Esophagus squamous epithelium (tissue), 4 donors: ENCODE measurements at regions not wholly inside any gene's neighbourhood (a gene's known extent, or its start where the extent isn't known, plus 50 kb on each side); places are given as distances from the start of the nearest gene placed in this dataset.

Experiments used
- POLR2A ChIP-seq, 4 donors: fragments of 450-650 bp; IDR thresholded peaks; one replicate each; pipeline ENCODE4 v1.6.1; 2017; ENCODE audit warnings: antibody characterized with exemption in 4 of 4, mild to moderate bottlenecking in 4 of 4, moderate library complexity in 3 of 4
- TF ChIP-seq, protein P1 (sequence below), 6 experiments: fragments of 450-650 bp in 4 of 6; fragments of 200-600 bp in 2 of 6; sonication (generic) in 2 of 6; IDR thresholded peaks; one replicate each; pipeline ENCODE4 v1.5.1; 2016 to 2019; ENCODE audit warnings: antibody characterized with exemption in 6 of 6, mild to moderate bottlenecking in 4 of 6, moderate library complexity in 4 of 6

- TF ChIP-seq, protein P1, sequence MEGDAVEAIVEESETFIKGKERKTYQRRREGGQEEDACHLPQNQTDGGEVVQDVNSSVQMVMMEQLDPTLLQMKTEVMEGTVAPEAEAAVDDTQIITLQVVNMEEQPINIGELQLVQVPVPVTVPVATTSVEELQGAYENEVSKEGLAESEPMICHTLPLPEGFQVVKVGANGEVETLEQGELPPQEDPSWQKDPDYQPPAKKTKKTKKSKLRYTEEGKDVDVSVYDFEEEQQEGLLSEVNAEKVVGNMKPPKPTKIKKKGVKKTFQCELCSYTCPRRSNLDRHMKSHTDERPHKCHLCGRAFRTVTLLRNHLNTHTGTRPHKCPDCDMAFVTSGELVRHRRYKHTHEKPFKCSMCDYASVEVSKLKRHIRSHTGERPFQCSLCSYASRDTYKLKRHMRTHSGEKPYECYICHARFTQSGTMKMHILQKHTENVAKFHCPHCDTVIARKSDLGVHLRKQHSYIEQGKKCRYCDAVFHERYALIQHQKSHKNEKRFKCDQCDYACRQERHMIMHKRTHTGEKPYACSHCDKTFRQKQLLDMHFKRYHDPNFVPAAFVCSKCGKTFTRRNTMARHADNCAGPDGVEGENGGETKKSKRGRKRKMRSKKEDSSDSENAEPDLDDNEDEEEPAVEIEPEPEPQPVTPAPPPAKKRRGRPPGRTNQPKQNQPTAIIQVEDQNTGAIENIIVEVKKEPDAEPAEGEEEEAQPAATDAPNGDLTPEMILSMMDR (IDR thresholded peaks at IDR 0.05), result no peak
- TF ChIP-seq POLR2A (IDR thresholded peaks at IDR 0.05), result no peak
Measured at GRCh38 chr2:13791019-13791547, 841.4 kb upstream of the LRATD1 start.
